Stimulated activated naive B cell treated with anti-CD40 and anti-IgM and Interleukin-4, amounts not matched to agents 10 μg/mL and 1 μg/mL and 100 μg/mL, for 72 hours (primary cell): ENCODE measurements at regions not wholly inside any gene's neighbourhood (a gene's known extent, or its start where the extent isn't known, plus 50 kb on each side); places are given as distances from the start of the nearest gene placed in this dataset.
A peak's percentile ranks its signal among the peaks of the same experiment; 100 is the strongest.

ENCODE experiments used
- ATAC-seq, 2 donors: fragments of 150-1000 bp; cut with Tn5 transposase; replicated peaks; 2 replicates each; pipeline ENCODE4 v1.10.0; 2021; ENCODE audit warnings: moderate library complexity in 1 of 2
- DNase-seq: peaks from one replicate; pipeline ENCODE4 v3.0.0; 2021
- H3K27ac Mint-ChIP-seq: one replicate; pipeline ENCODE4 v1.8.0; 2022; ENCODE audit warnings: mild to moderate bottlenecking, mixed read lengths
- H3K27me3 Mint-ChIP-seq, 2 donors: one replicate each; pipeline ENCODE4 v1.8.0; 2022; ENCODE audit warnings: mixed read lengths in 2 of 2
- H3K36me3 Mint-ChIP-seq, 2 donors: one replicate each; pipeline ENCODE4 v1.8.0; 2022; ENCODE audit warnings: mixed read lengths in 2 of 2, mild to moderate bottlenecking in 1 of 2
- H3K4me1 Mint-ChIP-seq, 2 donors: one replicate each; pipeline ENCODE4 v1.8.0; 2022; ENCODE audit warnings: mixed read lengths in 2 of 2, mild to moderate bottlenecking in 1 of 2
- H3K4me3 Mint-ChIP-seq, 2 donors: one replicate each; pipeline ENCODE4 v1.8.0; 2022; ENCODE audit warnings: mild to moderate bottlenecking in 2 of 2, mixed read lengths in 2 of 2, moderate library complexity in 1 of 2
- H3K9me3 Mint-ChIP-seq, 2 donors: one replicate each; pipeline ENCODE4 v1.8.0; 2022; ENCODE audit warnings: mixed read lengths in 2 of 2, mild to moderate bottlenecking in 1 of 2

DNA sequence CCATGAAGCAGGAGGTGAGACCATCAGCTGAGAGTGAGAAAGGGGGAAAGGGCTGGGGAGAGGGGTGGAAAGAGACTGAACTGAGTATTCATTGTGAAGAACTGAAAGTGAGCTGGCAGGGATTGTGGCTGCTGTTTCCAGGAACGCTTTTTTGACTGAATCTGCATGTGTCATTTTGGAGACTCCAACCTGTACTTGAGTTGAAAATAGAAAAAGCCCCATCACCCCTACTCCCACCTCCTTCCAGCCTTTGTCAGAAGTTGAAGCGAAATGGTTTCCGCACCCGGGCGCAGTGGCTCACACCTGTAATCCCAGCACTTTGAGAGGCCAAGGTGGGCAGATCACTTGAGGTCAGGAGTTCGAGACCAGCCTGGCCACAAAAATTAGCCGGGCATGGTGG, 128.0 kb upstream of the GPR12 start:
- Mint-ChIP-seq H3K9me3 (peaks cover 0 to 7% of the 10 kb centered on the region in 2 donors), H3K36me3 (peaks cover 0 to 2% of the 10 kb centered on the region in 2 donors), H3K4me3 (no peak overlapping the region), H3K27me3 (peaks cover 20 to 26% of the 10 kb centered on the region in 2 donors), H3K27ac (no peak overlapping the region), H3K4me1 (no peaks in the 10 kb centered on the region)
- no peak for DNase-seq
- ATAC-seq = no peak

DNA sequence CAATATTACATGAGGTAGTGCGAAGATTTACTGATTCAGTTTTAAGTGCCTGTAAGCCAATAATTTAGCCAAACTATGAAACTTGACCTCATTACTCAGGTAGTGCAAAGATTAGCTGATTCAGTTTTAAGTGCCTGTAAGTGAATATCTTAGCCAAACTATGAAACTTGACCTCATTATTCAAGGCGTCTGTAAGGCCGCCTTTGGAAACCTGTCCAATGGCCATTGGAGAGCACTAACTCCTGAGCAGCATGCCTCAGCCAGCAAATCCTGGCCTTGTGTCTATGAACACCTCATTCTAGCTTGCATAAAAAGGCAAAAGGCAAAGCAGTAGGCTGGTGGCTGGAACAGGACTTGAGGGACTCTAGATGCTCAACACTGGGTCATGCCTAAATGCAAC, 127.0 kb upstream of the GPR12 start:
- Mint-ChIP-seq H3K27ac (no peak overlapping the region), H3K36me3 (peaks cover 0 to 2% of the 10 kb centered on the region in 2 donors), H3K27me3 (peaks cover 19 to 26% of the 10 kb centered on the region in 2 donors), H3K4me1 (no peaks in the 10 kb centered on the region), H3K9me3 (peaks cover 0 to 7% of the 10 kb centered on the region in 2 donors), H3K4me3 (no peak overlapping the region)
- no peak for ATAC-seq
- no peak for DNase-seq

DNA sequence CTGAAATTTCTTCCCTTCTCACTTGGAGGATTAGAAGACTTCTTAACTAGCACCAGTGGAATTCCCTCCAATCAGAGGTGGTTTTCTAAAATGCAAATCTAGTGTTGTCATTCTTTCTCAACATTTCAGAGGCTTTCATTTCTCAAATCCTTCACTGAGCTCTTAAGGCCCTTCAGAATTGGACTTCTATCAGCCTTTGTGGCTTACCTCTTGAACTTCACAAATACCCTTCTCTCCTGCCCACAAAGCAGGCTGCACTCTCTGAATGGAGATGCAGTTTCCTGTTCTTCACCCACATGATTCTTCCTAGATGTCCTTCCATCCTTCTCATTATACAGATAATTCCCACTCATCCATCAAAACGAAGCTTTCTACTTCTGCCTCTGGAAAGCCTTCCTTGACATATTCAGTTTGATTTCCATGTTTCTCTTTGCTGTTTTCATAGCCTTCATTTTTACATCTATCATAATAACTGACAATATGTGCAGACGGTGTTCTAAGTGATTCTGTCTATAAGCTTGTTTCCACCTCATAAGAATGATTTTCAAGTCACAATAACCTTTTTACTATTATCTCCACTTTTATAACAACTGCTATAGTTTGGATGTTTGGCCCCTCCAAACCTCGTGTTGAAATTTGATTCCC, 123.1 kb upstream of the GPR12 start:
- peaks cover 0 to 2% of the 10 kb centered on the region in 2 donors for H3K36me3 Mint-ChIP-seq
- DNase-seq (no peak), ATAC-seq (no peak)
- peaks cover 0 to 7% of the 10 kb centered on the region in 2 donors for H3K9me3 Mint-ChIP-seq
- H3K27me3 Mint-ChIP-seq = peaks cover 19 to 20% of the 10 kb centered on the region in 2 donors
- no peak overlapping the region for H3K4me3 Mint-ChIP-seq
- H3K27ac Mint-ChIP-seq = no peak overlapping the region
- H3K4me1 Mint-ChIP-seq = no peaks in the 10 kb centered on the region

DNA sequence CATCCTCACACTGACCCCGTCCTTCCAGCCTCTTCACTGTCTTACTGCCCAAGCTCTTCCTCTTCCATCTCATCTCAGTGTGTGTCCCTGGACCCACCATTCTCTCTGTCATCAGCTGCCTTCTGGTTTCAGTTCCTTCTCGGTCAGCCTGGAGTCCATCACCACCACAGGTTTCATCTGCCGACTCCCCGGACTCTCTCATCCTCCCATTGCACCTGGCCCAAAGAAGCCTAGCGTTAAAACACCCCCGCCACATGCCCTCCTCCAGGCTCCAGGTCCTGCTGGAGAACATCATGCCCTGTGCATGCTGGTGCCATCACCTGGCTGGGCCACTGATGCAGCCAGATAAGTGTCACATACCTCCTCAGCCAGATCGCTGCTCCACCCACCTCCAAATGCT, 122.1 kb upstream of the GPR12 start:
- ATAC-seq = no peak
- Mint-ChIP-seq H3K36me3 (peaks cover 0 to 2% of the 10 kb centered on the region in 2 donors), H3K9me3 (peaks cover 3 to 12% of the 10 kb centered on the region in 2 donors), H3K4me3 (no peak overlapping the region), H3K27ac (no peak overlapping the region), H3K4me1 (no peaks in the 10 kb centered on the region), H3K27me3 (peaks cover 17 to 21% of the 10 kb centered on the region in 2 donors)
- DNase-seq = no peak

DNA sequence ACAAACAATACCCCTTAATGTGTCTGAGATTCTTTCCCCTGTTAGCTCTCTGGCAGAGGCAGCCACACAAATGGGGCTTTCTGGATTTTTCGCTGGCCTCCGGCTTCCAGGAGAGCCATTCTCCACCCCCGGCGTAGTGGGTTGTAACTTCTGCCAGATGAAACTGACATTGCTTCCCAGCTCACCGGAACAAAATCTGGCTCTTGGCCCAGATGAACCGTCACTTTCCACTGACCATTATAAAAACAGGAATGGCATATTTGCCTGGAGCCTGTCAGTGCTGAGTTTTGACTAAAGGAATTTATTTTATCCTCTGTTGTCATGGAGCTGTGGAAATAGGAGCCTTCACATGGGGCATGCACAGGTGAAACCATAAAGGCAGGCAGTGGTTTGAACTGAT, 120.6 kb upstream of the GPR12 start:
- ATAC-seq = no peak
- Mint-ChIP-seq H3K27me3 (peaks cover 17 to 26% of the 10 kb centered on the region in 2 donors), H3K36me3 (peaks cover 0 to 2% of the 10 kb centered on the region in 2 donors), H3K27ac (no peak overlapping the region), H3K9me3 (peaks cover 6 to 19% of the 10 kb centered on the region in 2 donors), H3K4me1 (no peaks in the 10 kb centered on the region), H3K4me3 (no peak overlapping the region)
- DNase-seq = no peak

DNA sequence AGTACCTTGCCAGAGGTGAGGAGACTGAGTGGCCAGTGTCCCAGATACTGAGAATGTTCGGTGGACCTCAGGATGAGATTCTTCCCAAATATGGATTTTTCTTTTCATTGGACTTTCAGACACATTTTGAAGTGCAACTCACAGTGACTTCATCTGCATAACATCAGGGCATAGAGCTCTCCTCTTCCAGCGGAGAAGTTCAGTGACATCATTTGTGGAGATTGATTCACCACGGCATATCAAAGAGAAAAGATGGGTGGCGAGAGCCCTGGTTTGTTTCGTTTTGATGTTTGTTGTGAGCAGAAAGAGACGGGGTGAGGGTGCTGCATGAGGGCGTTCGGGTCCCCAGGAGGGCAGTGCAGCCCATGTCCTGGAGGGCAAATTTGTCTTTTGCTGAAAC, 120.1 kb upstream of the GPR12 start:
- DNase-seq = no peak
- H3K4me1 Mint-ChIP-seq = no peaks in the 10 kb centered on the region
- peaks cover 0 to 2% of the 10 kb centered on the region in 2 donors for H3K36me3 Mint-ChIP-seq
- no peak overlapping the region for H3K27ac Mint-ChIP-seq
- H3K9me3 Mint-ChIP-seq = peaks cover 6 to 20% of the 10 kb centered on the region in 2 donors
- H3K4me3 Mint-ChIP-seq = no peak overlapping the region
- H3K27me3 Mint-ChIP-seq = peaks cover 17 to 23% of the 10 kb centered on the region in 2 donors
- no peak for ATAC-seq

DNA sequence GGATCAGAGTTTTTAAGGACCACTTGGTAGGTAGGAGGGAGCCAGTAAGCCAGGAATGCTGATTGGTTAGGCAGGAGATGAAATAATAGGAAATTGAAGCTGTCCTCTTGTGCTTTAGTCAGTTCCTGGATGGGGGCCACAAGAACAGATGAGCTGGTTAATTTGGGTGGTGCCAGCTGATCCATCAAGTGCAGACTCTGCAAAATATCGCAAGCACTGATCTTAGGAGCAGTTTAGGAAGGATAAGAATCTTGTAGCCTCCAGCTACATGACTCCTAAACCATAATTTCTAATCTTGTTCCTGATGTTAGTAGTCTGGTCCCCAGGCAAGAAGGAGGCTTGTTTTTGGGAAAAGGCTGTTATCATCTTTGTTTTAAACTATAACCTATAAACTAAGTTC, 117.9 kb upstream of the GPR12 start:
- DNase-seq = no peak
- no peak overlapping the region for H3K4me3 Mint-ChIP-seq
- ATAC-seq = no peak
- H3K36me3 Mint-ChIP-seq = no peaks in the 10 kb centered on the region
- no peak overlapping the region for H3K27ac Mint-ChIP-seq
- peaks cover 9 to 11% of the 10 kb centered on the region in 2 donors for H3K27me3 Mint-ChIP-seq
- peaks cover 8 to 14% of the 10 kb centered on the region in 2 donors for H3K9me3 Mint-ChIP-seq
- H3K4me1 Mint-ChIP-seq = no peaks in the 10 kb centered on the region

DNA sequence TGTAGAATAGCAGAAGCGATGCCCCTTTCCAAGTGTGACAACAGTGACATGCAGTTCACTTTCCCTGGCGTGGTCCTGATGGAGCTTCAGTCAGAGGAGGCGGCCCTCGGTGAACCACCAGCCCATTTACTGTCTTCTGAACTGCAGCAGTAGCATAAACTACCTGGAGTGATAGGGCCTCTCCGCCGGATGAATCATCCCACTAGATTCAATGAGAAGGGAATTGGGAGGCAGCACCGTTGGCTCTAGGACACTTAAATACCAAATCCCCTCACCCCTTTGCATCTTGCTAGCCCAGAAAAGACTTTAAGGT, 112.8 kb upstream of the GPR12 start:
- H3K4me3 Mint-ChIP-seq = no peak overlapping the region
- DNase-seq (no peak), ATAC-seq (no peak)
- H3K27me3 Mint-ChIP-seq = peaks cover 16% of the 10 kb centered on the region in 2 donors
- peaks cover 8 to 14% of the 10 kb centered on the region in 2 donors for H3K9me3 Mint-ChIP-seq
- no peak overlapping the region for H3K27ac Mint-ChIP-seq
- H3K36me3 Mint-ChIP-seq = no peaks in the 10 kb centered on the region
- H3K4me1 Mint-ChIP-seq = no peaks in the 10 kb centered on the region

DNA sequence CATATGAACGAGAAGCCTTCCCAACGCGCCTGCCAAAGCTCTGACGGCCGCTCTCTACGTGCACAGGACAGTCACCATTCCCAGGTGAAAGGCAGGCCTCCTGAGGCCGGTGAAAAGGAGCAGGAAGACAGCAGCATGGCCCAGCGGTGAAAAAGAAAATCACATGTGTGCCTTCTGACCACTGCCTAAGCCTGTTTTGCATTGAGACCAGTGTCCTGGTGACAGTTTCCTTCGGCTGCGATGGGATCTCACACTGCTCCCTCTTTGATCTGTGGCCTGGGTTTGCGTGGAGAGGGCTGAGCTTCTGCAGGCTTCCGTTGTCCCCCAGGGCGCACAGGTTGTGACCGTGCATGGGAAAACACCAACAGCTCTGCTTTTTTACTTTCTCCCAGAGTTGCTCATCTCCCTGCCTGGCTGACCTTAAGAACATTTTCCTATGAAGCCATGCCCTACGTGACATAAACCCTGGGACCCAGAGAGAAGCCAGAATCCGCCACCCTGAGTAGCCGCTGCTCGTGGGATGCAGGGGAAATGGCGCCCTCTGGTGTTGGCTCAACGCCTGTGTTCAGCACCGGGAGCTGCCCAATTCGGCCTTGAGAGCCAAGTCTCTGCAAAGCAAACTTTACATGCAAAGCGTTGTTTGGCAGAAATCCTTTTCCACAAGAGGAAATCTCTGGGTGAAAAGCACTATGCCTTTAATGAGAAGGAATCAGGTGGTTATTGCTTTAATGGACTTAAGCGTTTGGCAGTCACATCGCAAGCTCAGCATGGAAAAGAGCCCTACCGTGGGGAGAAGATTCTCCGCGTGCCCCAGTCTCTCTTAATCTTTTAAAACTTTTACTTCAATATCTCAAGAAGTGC, 112.2 kb upstream of the GPR12 start:
- H3K4me1 Mint-ChIP-seq = no peaks in the 10 kb centered on the region
- peaks cover 4 to 10% of the 10 kb centered on the region in 2 donors for H3K9me3 Mint-ChIP-seq
- H3K36me3 Mint-ChIP-seq = no peaks in the 10 kb centered on the region
- peak; percentile 17 for DNase-seq
- no peak overlapping the region for H3K4me3 Mint-ChIP-seq
- H3K27ac Mint-ChIP-seq = no peak overlapping the region
- ATAC-seq = peak; percentile 56 to 73
- H3K27me3 Mint-ChIP-seq = peaks cover 11 to 12% of the 10 kb centered on the region in 2 donors

DNA sequence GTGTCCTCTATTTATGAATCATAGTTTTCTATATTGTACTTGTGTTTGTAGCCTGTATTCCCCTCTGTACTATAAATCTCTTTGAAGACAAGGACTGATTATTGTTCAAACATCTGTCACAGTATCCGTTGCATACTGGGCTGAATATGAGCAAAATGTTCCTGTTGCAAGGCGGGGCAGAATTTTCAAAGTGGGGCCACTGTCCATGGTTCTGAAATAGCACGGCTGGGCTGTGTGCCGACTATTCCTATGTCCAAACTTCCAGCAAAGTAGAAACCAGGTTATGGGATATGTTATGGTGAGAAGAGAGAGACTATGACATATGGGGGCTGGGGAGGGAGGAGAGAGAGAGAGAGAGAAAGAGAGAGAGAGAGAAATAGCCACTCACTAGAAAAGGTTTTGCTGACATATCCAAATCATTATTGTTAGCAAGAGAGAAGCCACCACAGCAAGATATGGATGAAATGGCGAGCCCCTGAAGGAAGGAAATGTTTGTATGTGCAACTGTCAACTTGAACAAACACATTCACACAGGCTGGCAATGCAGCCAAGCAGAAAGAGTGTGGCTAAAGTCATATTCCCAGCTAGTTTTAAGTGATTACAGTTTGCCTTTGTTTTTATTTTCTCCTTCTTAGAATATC, 107.0 kb upstream of the GPR12 start:
- peaks cover 0 to 2% of the 10 kb centered on the region in 2 donors for H3K9me3 Mint-ChIP-seq
- ATAC-seq (no peak), DNase-seq (no peak)
- H3K27ac Mint-ChIP-seq = no peak overlapping the region
- H3K4me1 Mint-ChIP-seq = no peaks in the 10 kb centered on the region
- H3K36me3 Mint-ChIP-seq = no peaks in the 10 kb centered on the region
- H3K4me3 Mint-ChIP-seq = no peak overlapping the region
- peaks cover 7 to 11% of the 10 kb centered on the region in 2 donors for H3K27me3 Mint-ChIP-seq

DNA sequence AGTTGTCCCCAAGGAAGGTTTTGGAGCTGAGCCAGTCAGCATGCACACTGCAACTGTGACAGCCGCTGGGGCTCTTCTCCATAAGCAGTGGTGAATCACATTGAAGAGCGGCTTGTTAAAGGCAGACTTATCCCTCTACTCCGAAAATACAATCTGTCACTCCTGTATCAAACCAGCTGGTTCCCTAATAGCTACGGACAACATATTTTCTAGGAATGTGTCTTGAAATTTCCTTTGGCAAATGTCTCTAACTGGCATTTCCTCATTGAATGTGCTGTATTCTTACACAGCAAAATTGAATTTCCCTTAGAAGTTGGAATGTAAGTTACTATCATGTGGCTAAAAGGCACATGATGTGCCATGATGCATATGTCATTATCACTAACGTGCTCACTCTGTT, 104.0 kb upstream of the GPR12 start:
- no peak for ATAC-seq
- no peak for DNase-seq
- Mint-ChIP-seq H3K4me3 (no peak overlapping the region), H3K27me3 (peaks cover 17 to 22% of the 10 kb centered on the region in 2 donors), H3K27ac (no peak overlapping the region), H3K36me3 (peaks cover 0 to 4% of the 10 kb centered on the region in 2 donors), H3K4me1 (no peaks in the 10 kb centered on the region), H3K9me3 (peaks cover 0 to 9% of the 10 kb centered on the region in 2 donors)

DNA sequence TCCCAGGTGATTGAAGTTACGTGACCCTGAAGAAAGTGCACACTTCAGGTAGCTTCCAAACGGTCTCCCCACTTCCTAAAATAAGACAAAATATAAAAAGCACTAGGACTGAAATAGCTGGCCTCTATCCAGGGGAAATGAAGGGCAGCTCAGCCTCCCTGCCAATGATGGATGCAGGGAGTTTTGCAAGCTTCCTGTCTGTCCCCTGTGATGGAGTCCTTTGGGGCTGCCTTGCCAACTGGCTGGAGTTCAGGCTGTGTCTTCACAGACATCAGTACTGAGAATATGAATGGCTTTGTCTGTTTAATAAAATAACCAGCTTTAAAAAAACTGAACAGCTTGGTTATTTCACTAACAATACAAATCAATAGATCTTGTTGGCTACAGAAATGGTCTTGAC, 101.4 kb upstream of the GPR12 start:
- peaks cover 0 to 9% of the 10 kb centered on the region in 2 donors for H3K9me3 Mint-ChIP-seq
- H3K27ac Mint-ChIP-seq = no peak overlapping the region
- H3K4me1 Mint-ChIP-seq = no peaks in the 10 kb centered on the region
- H3K36me3 Mint-ChIP-seq = peaks cover 0 to 4% of the 10 kb centered on the region in 2 donors
- peaks cover 17 to 35% of the 10 kb centered on the region in 2 donors for H3K27me3 Mint-ChIP-seq
- ATAC-seq (no peak), DNase-seq (no peak)
- no peak overlapping the region for H3K4me3 Mint-ChIP-seq

DNA sequence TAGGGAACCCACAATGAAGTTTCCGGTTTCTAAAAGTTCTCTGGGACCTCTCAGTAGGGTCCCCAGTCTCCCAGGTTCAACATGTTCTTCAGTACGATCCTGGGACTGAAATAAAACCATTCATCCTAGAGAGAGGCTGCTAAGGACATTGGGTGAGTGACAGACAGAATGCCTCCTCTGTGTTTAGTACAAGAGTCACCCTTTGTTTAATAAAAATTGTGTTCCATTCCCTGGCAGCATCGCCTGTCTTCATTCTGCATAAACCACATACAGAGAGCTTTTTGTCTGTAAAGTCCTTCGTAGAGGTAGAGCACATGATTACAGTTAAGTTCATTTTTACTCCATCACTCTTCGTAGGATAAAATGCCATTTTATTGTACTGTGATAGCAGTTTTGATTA, 95.3 kb upstream of the GPR12 start:
- peaks cover 6 to 11% of the 10 kb centered on the region in 2 donors for H3K9me3 Mint-ChIP-seq
- H3K27me3 Mint-ChIP-seq = peaks cover 29 to 72% of the 10 kb centered on the region in 2 donors
- H3K27ac Mint-ChIP-seq = no peak overlapping the region
- ATAC-seq (no peak), DNase-seq (no peak)
- peaks cover 3 to 4% of the 10 kb centered on the region in 2 donors for H3K36me3 Mint-ChIP-seq
- H3K4me3 Mint-ChIP-seq = no peak overlapping the region
- no peaks in the 10 kb centered on the region for H3K4me1 Mint-ChIP-seq

DNA sequence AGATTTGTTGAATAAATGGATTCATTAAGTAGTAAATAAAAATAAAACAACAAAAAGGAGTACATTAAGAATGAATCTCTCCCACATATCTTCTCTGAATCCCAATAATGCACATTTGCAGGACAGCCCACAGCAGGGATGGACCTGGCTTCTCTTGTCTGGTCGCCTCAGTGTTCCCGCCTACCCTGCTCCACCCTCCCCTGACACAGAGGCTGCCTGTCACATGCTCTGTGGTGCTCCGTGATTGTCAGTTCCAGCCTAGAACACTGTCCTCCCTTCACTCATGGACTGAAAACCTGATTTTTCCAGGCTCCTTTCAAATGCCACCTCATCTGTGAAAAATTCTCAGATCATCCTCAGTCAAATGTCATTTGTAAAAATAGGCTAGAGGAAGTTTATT, 94.5 kb upstream of the GPR12 start:
- no peak overlapping the region for H3K27ac Mint-ChIP-seq
- ATAC-seq = no peak
- H3K27me3 Mint-ChIP-seq = peaks cover 29 to 70% of the 10 kb centered on the region in 2 donors
- H3K4me1 Mint-ChIP-seq = no peaks in the 10 kb centered on the region
- no peak overlapping the region for H3K4me3 Mint-ChIP-seq
- DNase-seq = no peak
- H3K9me3 Mint-ChIP-seq = peaks cover 6 to 9% of the 10 kb centered on the region in 2 donors
- peaks cover 3 to 4% of the 10 kb centered on the region in 2 donors for H3K36me3 Mint-ChIP-seq
